ENCODE measurements at regions not wholly inside any gene's neighbourhood (a gene's known extent, or its start where the extent isn't known, plus 50 kb on each side); places are given as distances from the start of the nearest gene placed in this dataset.
A peak's percentile ranks its signal among the peaks of the same experiment; 100 is the strongest.

- DNase-seq (ENCODE audit: low read depth): no peak
Observed at GRCh38 chr9:80554856-80555255, 983.1 kb downstream of the TLE4 start.

GRCh38 chr9:80554301-80554700, 982.5 kb downstream of the TLE4 start:
- DNase-seq (ENCODE audit: low read depth): no peak

- peak; percentile 86 for DNase-seq (ENCODE audit: low read depth)
Observed at GRCh38 chr9:80552931-80553330, 981.2 kb downstream of the TLE4 start.

DNA sequence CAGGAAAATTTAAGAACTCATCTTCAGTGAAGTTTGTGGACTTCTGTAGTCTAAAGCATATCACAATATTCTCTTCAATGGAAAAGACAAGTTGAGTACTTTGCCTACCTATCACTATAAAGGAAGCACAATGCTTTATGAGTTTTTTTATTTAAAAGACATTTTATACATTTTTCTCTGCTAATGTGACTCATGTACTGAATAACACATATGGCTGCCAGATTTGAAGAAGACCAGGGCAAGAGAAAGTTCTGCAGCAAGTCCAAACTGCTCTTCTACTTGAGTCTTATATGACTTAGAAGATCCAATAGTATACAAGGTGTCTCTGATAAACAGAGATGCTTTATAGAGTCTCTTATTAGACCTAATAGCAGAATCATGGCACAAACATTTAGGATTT, 978.4 kb downstream of the TLE4 start:
- no peak for DNase-seq (ENCODE audit: low read depth)

GRCh38 chr9:80547613-80548012, 975.8 kb downstream of the TLE4 start:
- DNase-seq (ENCODE audit: low read depth): no peak

DNA sequence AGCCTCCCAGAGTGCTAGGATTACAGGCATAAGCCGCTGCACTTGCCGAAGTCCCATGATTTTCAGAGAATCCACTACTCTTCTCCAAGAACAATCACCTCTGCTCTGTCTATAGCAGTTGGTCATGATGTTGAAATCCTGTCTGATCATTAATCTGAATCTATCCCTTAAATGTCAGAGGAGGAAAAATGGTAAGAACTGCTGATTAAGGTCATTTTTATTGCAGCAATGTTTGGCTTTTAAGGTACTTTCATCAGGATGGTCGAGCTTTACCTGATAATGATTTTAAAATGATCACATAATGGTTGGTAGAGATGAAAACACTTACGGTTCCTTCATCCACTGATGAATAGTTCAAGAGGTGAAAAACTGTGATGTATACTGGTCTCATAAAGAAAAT, 968.6 kb downstream of the TLE4 start:
- no peak for DNase-seq (ENCODE audit: low read depth)

DNA sequence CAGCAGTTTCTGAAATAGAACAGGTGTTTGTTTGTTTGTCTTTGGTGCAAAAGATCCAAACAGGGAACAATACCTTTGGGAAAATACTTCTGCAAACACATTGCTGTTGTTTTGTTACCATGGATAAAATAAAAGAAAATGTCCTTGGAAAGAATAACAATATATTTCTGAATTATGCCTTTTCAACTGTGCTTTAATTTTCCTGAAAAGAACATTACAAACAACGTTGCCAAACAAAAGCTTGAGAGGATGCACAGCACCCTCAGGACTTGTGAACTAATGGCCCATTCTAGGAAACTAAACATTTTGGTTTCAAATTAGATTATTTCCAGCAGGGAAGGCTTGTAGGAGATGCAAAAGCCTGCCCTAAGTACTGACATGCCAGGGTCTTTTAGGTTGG, 967.2 kb downstream of the TLE4 start:
- DNase-seq (ENCODE audit: low read depth): no peak

GRCh38 chr9:80522465-80522864, 950.7 kb downstream of the TLE4 start:
- DNase-seq (ENCODE audit: low read depth): no peak

DNA sequence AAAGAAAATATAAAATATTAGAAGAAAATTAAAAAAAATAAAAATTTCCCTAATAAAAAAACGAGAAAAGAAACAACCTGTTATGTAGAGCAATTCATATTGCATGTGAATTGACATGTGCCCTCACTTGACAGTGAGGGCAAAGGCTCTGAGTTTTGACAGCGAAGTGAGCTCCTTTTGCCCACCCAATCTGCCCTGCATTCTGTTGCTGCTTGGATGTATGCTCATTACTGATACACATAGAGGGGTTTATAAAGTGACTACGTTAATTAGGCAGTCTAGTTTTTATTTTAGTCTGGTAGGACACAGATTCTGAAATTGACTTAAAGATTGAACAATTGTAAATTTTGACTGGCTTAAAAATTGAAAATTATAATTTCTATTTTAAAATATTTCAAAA, 949.4 kb downstream of the TLE4 start:
- no peak for DNase-seq (ENCODE audit: low read depth)

DNA sequence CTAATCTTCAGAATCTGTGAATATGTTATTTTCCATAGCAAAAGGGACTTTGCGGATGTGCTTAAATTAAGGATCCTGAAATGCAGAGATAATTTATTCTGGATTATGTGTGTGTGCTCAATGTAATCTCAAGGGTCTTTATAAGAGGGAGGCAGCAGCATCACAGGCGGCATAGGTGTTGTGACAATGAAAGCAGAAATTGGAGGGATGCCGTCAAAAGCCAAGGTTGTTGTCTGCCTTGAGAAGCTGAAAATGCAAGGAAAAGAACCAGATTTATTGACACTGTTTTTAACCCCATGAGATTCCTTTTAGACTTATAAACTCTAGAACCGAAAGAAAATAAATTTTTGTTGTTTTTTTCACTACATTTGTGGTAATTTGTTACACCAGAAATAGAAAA, 948.5 kb downstream of the TLE4 start:
- DNase-seq (ENCODE audit: low read depth): no peak

GRCh38 chr9:80518441-80518840, 946.7 kb downstream of the TLE4 start:
- DNase-seq (ENCODE audit: low read depth): no peak

- DNase-seq (ENCODE audit: low read depth): no peak
Observed at GRCh38 chr9:80516679-80517078, 944.9 kb downstream of the TLE4 start.

GRCh38 chr9:80509358-80509757, 937.6 kb downstream of the TLE4 start:
- no peak for DNase-seq (ENCODE audit: low read depth)

- no peak for DNase-seq (ENCODE audit: low read depth)
Observed at GRCh38 chr9:80507611-80508010, 935.8 kb downstream of the TLE4 start.

DNA sequence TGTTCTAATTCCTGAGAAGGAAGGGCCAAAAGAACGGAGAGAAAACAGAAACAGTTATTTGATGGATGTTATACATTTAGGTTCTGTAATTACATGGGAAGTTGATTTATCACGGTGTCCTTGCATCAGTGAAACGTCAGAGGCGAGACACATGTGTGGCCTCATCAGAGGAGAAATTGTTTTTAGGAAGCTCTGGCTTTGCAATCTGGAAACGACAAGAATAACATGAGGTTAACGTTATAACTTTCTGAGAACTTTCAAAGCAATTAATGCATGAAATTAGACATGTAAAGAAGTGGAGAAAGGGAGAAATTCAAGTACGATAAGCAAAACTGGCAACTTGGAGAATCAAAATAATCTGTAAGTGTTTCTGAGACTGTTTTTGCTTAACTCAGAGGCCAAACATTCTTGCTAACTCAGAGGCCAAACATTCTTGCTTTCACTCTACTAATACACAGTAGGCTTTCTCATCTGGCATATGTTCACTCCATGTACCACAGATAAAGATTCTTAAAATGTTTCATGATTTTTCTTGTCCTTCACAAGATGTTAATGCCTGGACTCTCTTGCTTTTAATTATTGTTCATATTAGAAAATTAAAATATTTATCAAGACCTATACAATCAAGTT, 933.0 kb downstream of the TLE4 start:
- DNase-seq (ENCODE audit: low read depth): no peak

DNA sequence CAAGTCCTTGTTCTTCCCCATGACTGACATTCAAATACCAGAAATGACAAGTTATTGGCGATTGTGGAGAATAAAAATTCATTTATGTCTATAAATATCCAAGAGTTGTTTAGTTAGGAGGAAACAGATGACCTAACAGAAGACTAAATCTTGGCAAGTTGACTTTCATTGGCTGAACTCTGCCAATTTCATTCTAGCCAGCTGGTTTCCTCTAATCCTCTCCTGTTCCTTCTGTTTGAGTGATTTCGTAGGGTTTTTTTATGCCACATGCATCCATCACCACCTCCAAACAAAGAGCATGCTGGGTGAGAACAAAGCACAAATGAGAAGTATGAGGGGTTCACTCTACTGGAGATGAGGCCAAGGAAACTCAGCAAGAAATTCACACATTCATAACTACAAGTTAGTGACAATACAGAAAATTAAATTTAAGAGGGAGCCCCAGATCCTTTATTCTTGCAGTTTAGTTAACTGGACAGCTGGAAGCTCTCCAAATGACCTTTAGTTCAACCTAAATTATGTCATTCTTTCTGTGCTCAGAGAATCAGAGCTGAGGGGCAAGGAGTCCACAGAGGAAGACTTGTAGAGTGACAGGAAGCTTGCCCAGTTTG, 932.0 kb downstream of the TLE4 start:
- DNase-seq (ENCODE audit: low read depth): peak; percentile 30

- DNase-seq (ENCODE audit: low read depth): no peak
Observed at GRCh38 chr9:80502306-80502705, 930.5 kb downstream of the TLE4 start.

GRCh38 chr9:80501635-80502034, 929.9 kb downstream of the TLE4 start:
- peak; percentile 46 for DNase-seq (ENCODE audit: low read depth)

DNA sequence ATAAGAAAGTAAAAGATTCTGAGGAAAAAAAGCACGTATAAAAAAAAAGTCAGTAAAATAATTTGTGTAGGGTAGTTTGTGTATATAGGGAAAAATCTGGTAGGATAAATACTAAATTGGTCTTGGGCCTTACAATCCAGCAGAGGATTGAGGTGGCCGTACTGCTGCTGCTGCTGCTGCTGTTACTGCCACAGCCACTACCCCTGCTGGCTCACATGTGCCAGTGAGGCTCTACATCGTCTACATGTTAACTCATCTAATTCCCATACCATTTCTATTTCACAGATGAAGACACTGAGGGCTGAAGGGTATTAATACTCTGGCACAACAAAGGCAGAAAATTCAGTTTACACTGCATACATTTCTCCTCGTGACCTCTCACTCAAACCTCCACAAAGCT, 928.5 kb downstream of the TLE4 start:
- DNase-seq (ENCODE audit: low read depth): no peak

DNA sequence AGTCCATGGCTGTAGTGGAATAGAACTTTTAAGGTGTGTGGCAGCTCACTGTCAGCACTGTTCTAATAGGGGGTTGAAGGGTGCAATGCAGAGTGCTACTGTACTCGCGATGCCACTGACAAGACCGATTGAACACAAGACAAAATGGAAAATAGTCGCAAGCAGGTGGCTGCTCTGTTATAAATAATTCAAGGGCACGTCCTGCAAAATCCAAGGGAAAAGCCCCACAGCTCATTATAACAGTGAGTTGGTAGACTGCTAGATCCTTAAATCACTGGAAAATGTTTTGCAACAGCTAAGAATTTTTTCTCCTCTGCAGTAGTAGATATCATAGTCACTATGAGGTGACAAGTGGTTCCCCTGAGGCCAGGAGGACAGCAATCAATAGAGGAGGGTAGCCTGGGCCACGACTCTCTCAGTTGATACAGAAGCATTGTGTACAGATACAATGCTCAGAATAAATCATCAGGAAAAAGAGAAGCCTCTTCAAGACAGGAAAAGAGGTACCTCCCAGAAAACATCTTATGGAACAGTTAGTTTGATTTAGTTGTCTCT, 926.3 kb downstream of the TLE4 start:
- DNase-seq (ENCODE audit: low read depth): no peak

DNA sequence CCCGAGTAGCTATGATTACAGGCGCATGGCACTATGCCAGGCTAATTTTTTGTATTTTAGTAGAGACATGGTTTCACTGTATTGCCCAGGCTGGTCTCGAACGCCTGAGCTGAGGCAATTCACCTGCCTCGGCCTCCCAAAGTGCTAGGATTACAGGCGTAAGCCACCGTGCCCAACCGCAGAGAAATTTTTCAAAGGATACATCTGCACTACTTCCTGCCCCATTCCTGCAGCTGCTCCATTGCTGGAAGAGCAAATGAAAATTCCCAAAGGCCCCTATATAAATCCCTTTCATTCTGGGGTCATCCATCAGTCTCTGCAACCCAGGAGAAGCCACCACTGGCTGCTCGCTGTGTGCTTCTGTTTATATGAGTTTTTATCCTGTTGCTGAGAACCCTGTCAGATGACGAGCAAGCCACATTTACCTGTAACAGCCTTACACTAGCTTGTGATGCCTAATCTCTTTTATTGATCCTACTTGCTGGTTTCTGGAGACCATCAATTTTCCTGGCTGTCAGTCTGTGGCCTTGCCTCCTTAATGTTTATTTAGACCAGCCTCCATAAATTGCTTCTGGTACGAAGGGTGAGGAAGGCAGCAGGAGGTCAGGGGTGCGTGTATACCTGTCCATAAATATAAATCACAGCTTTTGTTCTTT, 925.3 kb downstream of the TLE4 start:
- no peak for DNase-seq (ENCODE audit: low read depth)

DNA sequence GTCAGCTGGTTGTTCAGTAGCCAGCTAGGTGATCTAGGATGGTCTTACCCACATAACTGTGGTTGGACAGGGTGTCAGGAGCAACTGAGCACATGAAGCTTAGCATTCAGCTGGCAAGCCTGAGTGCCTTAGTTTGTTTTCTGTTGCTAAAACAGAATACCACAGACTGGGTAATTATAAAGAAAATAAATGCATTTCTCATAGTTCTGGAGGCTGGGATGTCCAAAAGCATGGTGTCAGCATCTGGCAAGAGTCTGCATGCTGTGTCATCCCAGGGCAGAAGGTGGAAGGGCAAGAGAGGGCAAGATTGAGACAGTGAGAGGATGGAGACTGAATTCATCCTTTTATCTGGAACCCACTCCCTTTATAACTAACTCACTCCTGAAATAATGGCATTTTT, 921.5 kb downstream of the TLE4 start:
- no peak for DNase-seq (ENCODE audit: low read depth)

DNA sequence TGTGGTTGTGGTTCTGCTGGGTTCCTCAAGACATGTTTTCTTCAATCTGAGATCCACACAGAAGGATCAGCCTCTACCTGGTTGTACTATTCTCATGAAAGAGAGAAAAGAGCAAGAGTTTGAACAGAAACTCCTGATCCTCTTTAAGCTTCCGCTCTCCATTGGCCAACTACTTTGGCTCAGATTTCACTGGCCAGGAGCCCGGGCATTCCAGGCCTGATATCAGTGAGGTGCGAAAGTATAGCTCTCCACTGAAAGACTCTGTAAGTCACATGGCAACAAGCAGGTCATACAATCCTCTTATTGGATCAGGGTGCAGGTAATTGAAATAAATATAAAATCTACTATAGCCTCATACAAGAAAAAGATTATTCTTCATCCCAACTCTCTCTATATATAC, 920.5 kb downstream of the TLE4 start:
- DNase-seq (ENCODE audit: low read depth): no peak
